ENCODE measurements at regions not wholly inside any gene's neighbourhood (a gene's known extent, or its start where the extent isn't known, plus 50 kb on each side); places are given as distances from the start of the nearest gene placed in this dataset.
"Not testable (repeated sequence)": the region's sequence is repeated elsewhere in the genome, so short reads cannot be mapped to it uniquely, and the experiment has no call there.

GRCh38 chr6:112464901-112465665 is 118.0 kb downstream of the RFPL4B start:
- DNase-seq: no peak

GRCh38 chr6:112466373-112467151 is 119.4 kb downstream of the RFPL4B start:
- DNase-seq: no peak

- no peak for DNase-seq
Measured at GRCh38 chr6:112468359-112468758, 121.2 kb downstream of the RFPL4B start.

- DNase-seq: no peak
Measured at GRCh38 chr6:112469306-112469705, 122.2 kb downstream of the RFPL4B start.

GRCh38 chr6:112470376-112470775 is 123.2 kb downstream of the RFPL4B start:
- DNase-seq: no peak

GRCh38 chr6:112470950-112471349 is 123.8 kb downstream of the RFPL4B start:
- DNase-seq: no peak

- no peak for DNase-seq
Measured at GRCh38 chr6:112475083-112475482, 128.0 kb downstream of the RFPL4B start.

- no peak for DNase-seq
Measured at GRCh38 chr6:112477125-112477524, 130.0 kb downstream of the RFPL4B start.

GRCh38 chr6:112478036-112478435 is 130.9 kb downstream of the RFPL4B start:
- no peak for DNase-seq

GRCh38 chr6:112479975-112480374 is 132.8 kb downstream of the RFPL4B start:
- not testable (repeated sequence) for DNase-seq

GRCh38 chr6:112480553-112480952 is 133.4 kb downstream of the RFPL4B start:
- no peak for DNase-seq

GRCh38 chr6:112481211-112481610 is 134.1 kb downstream of the RFPL4B start:
- no peak for DNase-seq

GRCh38 chr6:112482373-112482772 is 135.2 kb downstream of the RFPL4B start:
- no peak for DNase-seq

- DNase-seq: no peak
Measured at GRCh38 chr6:112485120-112485826, 138.1 kb downstream of the RFPL4B start.

- DNase-seq: no peak
Measured at GRCh38 chr6:112485827-112486212, 138.7 kb downstream of the RFPL4B start.

GRCh38 chr6:112486454-112486853 is 139.3 kb downstream of the RFPL4B start:
- DNase-seq: no peak

GRCh38 chr6:112488238-112488637 is 141.1 kb downstream of the RFPL4B start:
- DNase-seq: no peak

- DNase-seq: no peak
Measured at GRCh38 chr6:112501705-112502104, 154.6 kb downstream of the RFPL4B start.

GRCh38 chr6:112502351-112503090 is 155.4 kb downstream of the RFPL4B start:
- no peak for DNase-seq

GRCh38 chr6:112503091-112503596 is 156.0 kb downstream of the RFPL4B start:
- no peak for DNase-seq

- no peak for DNase-seq
Measured at GRCh38 chr6:112504621-112505020, 157.5 kb downstream of the RFPL4B start.

GRCh38 chr6:112511441-112511840 is 164.3 kb downstream of the RFPL4B start:
- no peak for DNase-seq

- no peak for DNase-seq
Measured at GRCh38 chr6:112513175-112513574, 166.0 kb downstream of the RFPL4B start.

All from inflammatory macrophage treated with lipopolysaccharide for 1 hour (primary cell).